Mesenchymal stem cell (in vitro differentiated cells and primary cell): ENCODE measurements at regions not wholly inside any gene's neighbourhood (a gene's known extent, or its start where the extent isn't known, plus 50 kb on each side); places are given as distances from the start of the nearest gene placed in this dataset.
"Not testable (repeated sequence)": the region's sequence is repeated elsewhere in the genome, so short reads cannot be mapped to it uniquely, and the experiment has no call there.

Source experiments
- DNase-seq: peaks from one replicate; pipeline ENCODE4 v3.0.0-alpha.2; 2013
- H2AFZ ChIP-seq: one replicate; pipeline ENCODE4 v1.6.1; 2013; ENCODE audit warnings: low read depth, mild to moderate bottlenecking, control low read depth, inconsistent platforms, low read length, moderate library complexity
- H2AK5ac ChIP-seq: 2 replicates; pipeline ENCODE4 v1.6.1; 2013; ENCODE audit warnings: low read length, moderate library complexity, mild to moderate bottlenecking, inconsistent platforms; ENCODE audit not compliant: severe bottlenecking
- H2BK120ac ChIP-seq: one replicate; pipeline ENCODE4 v1.6.1; 2013; ENCODE audit warnings: low read depth, mild to moderate bottlenecking, inconsistent platforms, low read length, moderate library complexity
- H2BK12ac ChIP-seq, 2 experiments: one replicate each; pipeline ENCODE4 v1.6.1; 2013; ENCODE audit warnings: inconsistent platforms in 2 of 2, low read length in 2 of 2, mild to moderate bottlenecking in 2 of 2, moderate library complexity in 2 of 2, control low read depth in 1 of 2
- H2BK15ac ChIP-seq: one replicate; pipeline ENCODE4 v1.6.1; 2013; ENCODE audit warnings: mild to moderate bottlenecking, low read depth, inconsistent platforms; ENCODE audit not compliant: poor library complexity, severe bottlenecking
- H2BK5ac ChIP-seq: 2 replicates; pipeline ENCODE4 v1.6.1; 2013; ENCODE audit warnings: low read depth, mild to moderate bottlenecking, low read length, control low read depth, inconsistent platforms; ENCODE audit not compliant: poor library complexity, severe bottlenecking
- H3K14ac ChIP-seq, 2 experiments: one replicate each; pipeline ENCODE4 v1.6.1; 2013; ENCODE audit warnings: inconsistent platforms in 2 of 2, low read length in 2 of 2, control low read depth in 1 of 2, mild to moderate bottlenecking in 1 of 2, moderate library complexity in 1 of 2
- H3K18ac ChIP-seq, 2 experiments: one replicate each; pipeline ENCODE4 v1.6.1; 2013; ENCODE audit warnings: inconsistent platforms in 2 of 2, low read length in 2 of 2, control low read depth in 1 of 2, low read depth in 1 of 2, mild to moderate bottlenecking in 1 of 2
- H3K23ac ChIP-seq, 2 experiments: one replicate each; pipeline ENCODE4 v1.6.1; 2013; ENCODE audit warnings: inconsistent platforms in 2 of 2, low read length in 2 of 2, mild to moderate bottlenecking in 2 of 2, moderate library complexity in 2 of 2, control low read depth in 1 of 2
- H3K27ac ChIP-seq: 2 replicates; pipeline ENCODE4 v1.5.1; 2013; ENCODE audit warnings: mild to moderate bottlenecking, moderate library complexity, low read length, control low read depth, inconsistent platforms; ENCODE audit not compliant: poor library complexity, severe bottlenecking
- H3K27me3 ChIP-seq, 2 experiments: 2 replicates each; pipeline versions ENCODE4 v1.6.1 to v1.7.0; 2013; ENCODE audit warnings: low read length in 2 of 2, mild to moderate bottlenecking in 2 of 2, moderate library complexity in 2 of 2, control low read depth in 1 of 2, inconsistent platforms in 1 of 2; ENCODE audit not compliant: control insufficient read depth in 1 of 2, insufficient read depth in 1 of 2
- H3K36me3 ChIP-seq, 2 experiments: 2 replicates each; pipeline versions ENCODE4 v1.6.1 to v1.7.0; 2013; ENCODE audit warnings: low read length in 2 of 2, control low read depth in 1 of 2, inconsistent platforms in 1 of 2, low read depth in 1 of 2, mild to moderate bottlenecking in 1 of 2; ENCODE audit not compliant: insufficient read depth in 2 of 2, control insufficient read depth in 1 of 2
- H3K4ac ChIP-seq, 2 experiments: one replicate each; pipeline ENCODE4 v1.6.1; 2013; ENCODE audit warnings: inconsistent platforms in 2 of 2, low read length in 2 of 2, mild to moderate bottlenecking in 2 of 2, moderate library complexity in 2 of 2, control low read depth in 1 of 2, low read depth in 1 of 2
- H3K4me1 ChIP-seq: 2 replicates; pipeline ENCODE4 v1.6.1; 2013; ENCODE audit warnings: low read depth, low read length, control low read depth; ENCODE audit not compliant: control insufficient read depth, insufficient read depth
- H3K4me2 ChIP-seq: 2 replicates; pipeline ENCODE4 v1.6.1; 2013; ENCODE audit warnings: low read length, mild to moderate bottlenecking, inconsistent platforms; ENCODE audit not compliant: poor library complexity, severe bottlenecking
- H3K4me3 ChIP-seq, 2 experiments: 2 replicates each; pipeline versions ENCODE4 v1.5.1 to v1.7.0; 2013; ENCODE audit warnings: low read length in 2 of 2, mild to moderate bottlenecking in 2 of 2, control low read depth in 1 of 2, low read depth in 1 of 2; ENCODE audit not compliant: insufficient read depth in 1 of 2
- H3K79me1 ChIP-seq: replicated peaks from 2 replicates; pipeline ENCODE4 v1.6.1; 2013; ENCODE audit warnings: mild to moderate bottlenecking, control low read depth, low read length, inconsistent platforms; ENCODE audit not compliant: poor library complexity, severe bottlenecking
- H3K9ac ChIP-seq: 2 replicates; pipeline ENCODE4 v1.7.0; 2013; ENCODE audit warnings: mild to moderate bottlenecking, low read length, moderate library complexity
- H3K9me3 ChIP-seq: 2 replicates; pipeline ENCODE4 v1.7.0; 2013; ENCODE audit warnings: mild to moderate bottlenecking, low read length; ENCODE audit not compliant: control insufficient read depth
- H4K8ac ChIP-seq: one replicate; pipeline ENCODE4 v1.6.1; 2013; ENCODE audit warnings: inconsistent platforms, mild to moderate bottlenecking, low read length, moderate library complexity
- H4K91ac ChIP-seq: one replicate; pipeline ENCODE4 v1.6.1; 2013; ENCODE audit warnings: mild to moderate bottlenecking, low read length, inconsistent platforms
- WGBS: methylation state at CpG from one replicate; pipeline ENCODE4 v1.1.7; 2013; ENCODE audit warnings: mixed read lengths; 5-methylcytosine and 5-hydroxymethylcytosine counted together

GRCh38 chr1:242610209-242610608, 85.7 kb upstream of the PLD5 start:
- H4K91ac ChIP-seq, result no peak overlapping the region
- no peak overlapping the region for H2BK15ac ChIP-seq
- H4K8ac ChIP-seq, result no peak overlapping the region
- H3K79me1 ChIP-seq, result no peaks in the 10 kb centered on the region
- no peak overlapping the region for H3K4me2 ChIP-seq
- no peak overlapping the region for H2AK5ac ChIP-seq
- no peak overlapping the region for H2AFZ ChIP-seq
- H3K23ac ChIP-seq, result no peak overlapping the region
- 66% methylated on average over 3 of the region's 3 CpGs for whole genome bisulfite sequencing
- no peaks in the 10 kb centered on the region for H3K36me3 ChIP-seq
- DNase-seq, result no peak
- no peak overlapping the region for H3K9ac ChIP-seq
- H3K4ac ChIP-seq, result no peak overlapping the region
- H3K4me3 ChIP-seq, result no peak overlapping the region
- H3K4me1 ChIP-seq, result no peaks in the 10 kb centered on the region
- no peak overlapping the region for H2BK5ac ChIP-seq
- H3K27ac ChIP-seq, result no peak overlapping the region
- peaks cover 4% of the 10 kb centered on the region for H3K9me3 ChIP-seq
- H3K27me3 ChIP-seq, result no peaks in the 10 kb centered on the region
- H3K14ac ChIP-seq, result no peak overlapping the region
- H3K18ac ChIP-seq, result no peak overlapping the region
- H2BK12ac ChIP-seq, result no peak overlapping the region
- H2BK120ac ChIP-seq, result no peak overlapping the region

- Histone ChIP-seq H3K4me1 (no peaks in the 10 kb centered on the region), H3K18ac (no peak overlapping the region), H2AFZ (no peak overlapping the region), H3K4me3 (no peak overlapping the region), H3K14ac (no peak overlapping the region), H3K27ac (no peak overlapping the region), H3K9ac (no peak overlapping the region), H2BK120ac (no peak overlapping the region), H3K4ac (no peak overlapping the region), H3K79me1 (no peaks in the 10 kb centered on the region), H3K4me2 (no peak overlapping the region), H3K23ac (no peak overlapping the region), H2BK12ac (no peak overlapping the region), H4K8ac (no peak overlapping the region), H4K91ac (no peak overlapping the region), H3K27me3 (no peaks in the 10 kb centered on the region), H2AK5ac (no peak overlapping the region), H3K36me3 (no peaks in the 10 kb centered on the region), H3K9me3 (peaks cover 4% of the 10 kb centered on the region), H2BK15ac (no peak overlapping the region), H2BK5ac (no peak overlapping the region)
- no peak for DNase-seq
- no CpG with 5 or more reads among the region's 3 CpGs for WGBS
Observed at GRCh38 chr1:242605521-242605920, 81.0 kb upstream of the PLD5 start.

- no peaks in the 10 kb centered on the region for H3K36me3 ChIP-seq
- H2BK12ac ChIP-seq, result no peak overlapping the region
- no peak overlapping the region for H4K91ac ChIP-seq
- H2BK5ac ChIP-seq, result no peak overlapping the region
- no peak overlapping the region for H2AK5ac ChIP-seq
- no peak overlapping the region for H2AFZ ChIP-seq
- 91% methylated on average over 6 of the region's 6 CpGs for WGBS
- no peak overlapping the region for H2BK15ac ChIP-seq
- H3K4me2 ChIP-seq, result no peak overlapping the region
- no peak overlapping the region for H3K14ac ChIP-seq
- no peak for DNase-seq
- no peaks in the 10 kb centered on the region for H3K79me1 ChIP-seq
- no peak overlapping the region for H3K27ac ChIP-seq
- H3K9me3 ChIP-seq, result peaks cover 9% of the 10 kb centered on the region
- H3K9ac ChIP-seq, result no peak overlapping the region
- H3K27me3 ChIP-seq, result no peaks in the 10 kb centered on the region
- H3K18ac ChIP-seq, result no peak overlapping the region
- H4K8ac ChIP-seq, result no peak overlapping the region
- no peak overlapping the region for H2BK120ac ChIP-seq
- no peak overlapping the region for H3K23ac ChIP-seq
- H3K4me1 ChIP-seq, result no peaks in the 10 kb centered on the region
- no peak overlapping the region for H3K4me3 ChIP-seq
- no peak overlapping the region for H3K4ac ChIP-seq
Observed at GRCh38 chr1:242602001-242602400, 77.5 kb upstream of the PLD5 start.

GRCh38 chr1:242593756-242594155, 69.3 kb upstream of the PLD5 start:
- not testable (repeated sequence) for H3K9me3 ChIP-seq, H3K27me3 ChIP-seq, DNase-seq, H3K14ac ChIP-seq, H4K91ac ChIP-seq, H2BK120ac ChIP-seq, H3K9ac ChIP-seq, H4K8ac ChIP-seq, H3K4ac ChIP-seq, H2AK5ac ChIP-seq, H2BK15ac ChIP-seq, H3K4me2 ChIP-seq, H3K27ac ChIP-seq, H2BK12ac ChIP-seq, H3K36me3 ChIP-seq, H2BK5ac ChIP-seq, H3K4me3 ChIP-seq, H3K4me1 ChIP-seq, H2AFZ ChIP-seq, H3K79me1 ChIP-seq, H3K18ac ChIP-seq, H3K23ac ChIP-seq
- 0% methylated on average over 1 of the region's 2 CpGs for WGBS
